ENCODE measurements at regions not wholly inside any gene's neighbourhood (a gene's known extent, or its start where the extent isn't known, plus 50 kb on each side); places are given as distances from the start of the nearest gene placed in this dataset.

DNA sequence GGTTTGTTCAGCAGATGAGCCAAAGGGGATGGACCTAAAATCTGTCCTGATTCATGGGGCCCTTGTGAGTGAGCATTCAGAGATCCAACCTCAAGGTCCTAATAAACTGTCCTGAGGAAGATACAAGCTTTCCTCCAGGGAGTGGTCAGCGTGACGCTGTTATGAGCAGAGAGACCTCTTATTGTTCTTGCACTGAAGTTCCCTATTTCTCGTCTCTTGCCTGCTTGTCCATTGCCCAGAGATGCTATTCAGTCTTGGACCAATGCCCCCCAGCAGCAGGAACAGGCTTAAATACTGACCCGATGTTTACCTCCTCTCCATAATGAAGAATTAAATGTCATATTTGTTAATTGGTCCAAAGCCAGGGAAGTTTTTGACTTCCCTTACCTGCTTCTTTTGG lies 225.2 kb upstream of the PGR start:
- TF ChIP-seq, protein P1, sequence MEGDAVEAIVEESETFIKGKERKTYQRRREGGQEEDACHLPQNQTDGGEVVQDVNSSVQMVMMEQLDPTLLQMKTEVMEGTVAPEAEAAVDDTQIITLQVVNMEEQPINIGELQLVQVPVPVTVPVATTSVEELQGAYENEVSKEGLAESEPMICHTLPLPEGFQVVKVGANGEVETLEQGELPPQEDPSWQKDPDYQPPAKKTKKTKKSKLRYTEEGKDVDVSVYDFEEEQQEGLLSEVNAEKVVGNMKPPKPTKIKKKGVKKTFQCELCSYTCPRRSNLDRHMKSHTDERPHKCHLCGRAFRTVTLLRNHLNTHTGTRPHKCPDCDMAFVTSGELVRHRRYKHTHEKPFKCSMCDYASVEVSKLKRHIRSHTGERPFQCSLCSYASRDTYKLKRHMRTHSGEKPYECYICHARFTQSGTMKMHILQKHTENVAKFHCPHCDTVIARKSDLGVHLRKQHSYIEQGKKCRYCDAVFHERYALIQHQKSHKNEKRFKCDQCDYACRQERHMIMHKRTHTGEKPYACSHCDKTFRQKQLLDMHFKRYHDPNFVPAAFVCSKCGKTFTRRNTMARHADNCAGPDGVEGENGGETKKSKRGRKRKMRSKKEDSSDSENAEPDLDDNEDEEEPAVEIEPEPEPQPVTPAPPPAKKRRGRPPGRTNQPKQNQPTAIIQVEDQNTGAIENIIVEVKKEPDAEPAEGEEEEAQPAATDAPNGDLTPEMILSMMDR (IDR thresholded peaks at IDR 0.05; ENCODE audit: insufficient read depth, low read length) = no peak
- H3K4me3 ChIP-seq (ENCODE audit: low read depth, low read length) = no peak overlapping the region
- DNase-seq (ENCODE audit: low read depth) = no peak

DNA sequence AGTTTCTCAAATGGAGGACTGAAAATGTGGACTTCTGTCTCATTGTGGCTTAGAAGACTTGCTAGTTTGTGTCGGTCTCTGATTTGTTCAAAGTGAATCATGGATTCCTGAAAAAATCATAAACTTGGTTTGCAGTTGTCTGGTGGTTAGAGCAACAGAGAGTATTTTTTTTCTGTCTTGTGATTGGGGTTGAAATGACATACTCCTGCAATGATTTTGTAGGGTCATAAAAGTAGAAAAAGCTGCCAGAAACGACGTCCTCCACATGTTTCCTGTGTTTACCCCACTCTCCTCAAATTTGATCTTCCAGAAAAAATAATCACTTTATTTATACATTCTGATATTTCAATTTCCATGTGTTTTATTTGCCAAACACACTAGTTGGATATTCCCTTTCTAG lies 219.2 kb upstream of the PGR start:
- TF ChIP-seq, protein P1 (IDR thresholded peaks at IDR 0.05; ENCODE audit: insufficient read depth, low read length) = no peak
- H3K4me3 ChIP-seq (ENCODE audit: low read depth, low read length) = no peak overlapping the region
- no peak for DNase-seq (ENCODE audit: low read depth)

DNA sequence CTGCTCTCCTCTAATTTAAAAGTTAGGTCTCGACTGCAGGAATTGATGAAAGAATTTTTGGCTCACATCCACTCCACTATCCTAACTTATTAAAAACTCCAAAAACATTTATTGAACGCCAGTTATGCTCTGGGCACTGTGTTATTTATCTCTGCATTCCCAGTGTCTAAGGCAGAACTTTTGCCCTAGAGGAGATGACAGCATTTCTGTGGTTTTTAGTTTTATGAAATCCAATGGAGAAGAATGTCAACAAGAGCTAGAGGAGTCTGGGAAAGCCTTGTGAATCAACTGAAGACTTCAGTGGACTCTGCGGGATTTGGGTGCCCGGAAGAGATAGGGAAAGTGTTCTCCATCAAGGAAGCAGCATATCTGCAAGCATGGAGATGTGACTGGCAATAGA lies 217.0 kb upstream of the PGR start:
- no peak overlapping the region for H3K4me3 ChIP-seq (ENCODE audit: low read depth, low read length)
- TF ChIP-seq, protein P1 (IDR thresholded peaks at IDR 0.05; ENCODE audit: insufficient read depth, low read length) = no peak
- no peak for DNase-seq (ENCODE audit: low read depth)

DNA sequence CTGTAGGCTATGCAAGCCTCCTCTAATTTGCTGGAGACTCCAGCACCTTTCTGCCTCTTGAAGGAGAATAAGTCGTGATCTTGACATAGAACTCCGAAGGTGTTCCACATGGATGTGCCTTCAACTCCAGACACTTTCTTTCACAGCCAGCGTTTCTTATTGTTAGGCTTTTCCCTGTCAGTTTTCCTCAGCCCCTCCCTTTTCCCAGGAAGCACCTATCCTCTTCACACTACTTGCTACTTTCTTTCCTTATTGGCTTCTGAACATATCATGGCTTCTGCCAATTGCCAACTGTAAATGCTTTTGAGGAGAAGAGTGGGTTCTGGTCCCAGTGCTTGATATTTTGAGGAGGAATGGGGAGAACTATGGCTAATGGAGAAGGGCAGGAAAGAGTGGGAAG lies 216.3 kb upstream of the PGR start:
- H3K4me3 ChIP-seq (ENCODE audit: low read depth, low read length) = no peak overlapping the region
- DNase-seq (ENCODE audit: low read depth) = no peak
- TF ChIP-seq, protein P1 (IDR thresholded peaks at IDR 0.05; ENCODE audit: insufficient read depth, low read length) = no peak

DNA sequence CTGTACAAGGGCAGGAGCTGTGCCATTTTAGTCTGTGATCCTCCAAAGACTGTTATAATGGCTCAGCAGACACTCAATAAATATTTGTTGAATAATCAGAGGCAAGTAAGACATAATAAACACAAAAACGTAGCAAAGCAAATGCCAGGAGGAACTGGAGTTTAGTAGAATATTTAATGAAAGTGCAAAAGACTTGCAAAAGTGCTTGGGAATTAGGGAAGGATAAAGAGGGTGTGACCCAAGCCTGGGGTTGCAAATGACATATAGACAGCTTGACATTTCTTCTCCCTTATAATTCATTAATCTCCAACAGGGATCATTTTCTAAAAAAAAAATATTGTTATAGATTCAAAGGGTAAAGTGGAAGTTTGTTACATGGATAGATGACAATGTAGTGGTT lies 212.7 kb upstream of the PGR start:
- no peak for DNase-seq (ENCODE audit: low read depth)
- H3K4me3 ChIP-seq (ENCODE audit: low read depth, low read length) = no peak overlapping the region
- TF ChIP-seq, protein P1 (IDR thresholded peaks at IDR 0.05; ENCODE audit: insufficient read depth, low read length) = no peak

DNA sequence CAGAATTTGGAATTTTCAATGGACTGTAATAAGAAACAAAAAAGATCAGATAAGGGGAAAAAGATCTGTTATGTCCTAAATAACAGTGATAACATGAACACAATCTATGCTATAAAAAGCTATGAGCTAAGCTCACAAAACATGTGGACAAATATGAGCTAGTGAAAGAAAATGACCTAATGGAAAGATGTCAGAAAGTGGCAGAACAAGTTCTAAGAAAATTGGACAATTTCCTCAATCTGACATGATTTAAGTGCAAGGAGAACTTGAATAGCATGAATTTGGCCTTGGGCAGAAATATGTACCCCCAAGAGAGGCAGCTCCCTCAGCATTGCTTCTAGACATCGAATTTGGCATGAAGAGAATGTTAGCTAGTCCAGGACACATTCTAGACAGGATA lies 212.0 kb upstream of the PGR start:
- DNase-seq (ENCODE audit: low read depth) = no peak
- TF ChIP-seq, protein P1 (IDR thresholded peaks at IDR 0.05; ENCODE audit: insufficient read depth, low read length) = no peak
- no peak overlapping the region for H3K4me3 ChIP-seq (ENCODE audit: low read depth, low read length)

DNA sequence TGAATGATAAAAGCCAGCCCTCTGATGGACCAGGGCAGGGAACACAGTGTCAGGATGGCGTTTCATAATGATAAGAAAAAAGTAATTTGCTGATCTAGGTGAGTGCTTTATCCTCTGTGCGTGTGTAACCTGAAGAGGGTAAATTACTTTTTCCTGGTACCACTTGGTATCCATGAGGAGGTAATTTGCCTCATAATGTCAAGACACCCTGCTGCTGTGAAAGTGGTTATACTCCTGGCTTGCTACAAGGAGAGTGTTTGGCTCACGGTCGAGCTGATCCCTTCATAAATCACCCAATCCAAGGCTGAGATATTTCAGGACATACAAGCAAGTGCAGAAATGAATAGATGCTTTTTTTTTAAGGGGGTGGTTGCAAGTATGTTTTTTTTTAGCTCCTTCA lies 207.2 kb upstream of the PGR start:
- TF ChIP-seq, protein P1 (IDR thresholded peaks at IDR 0.05; ENCODE audit: insufficient read depth, low read length) = no peak
- no peak for DNase-seq (ENCODE audit: low read depth)

More for the DNA sequence above, 207.2 kb upstream of the PGR start:
- no peak overlapping the region for H3K4me3 ChIP-seq (ENCODE audit: low read depth, low read length)
